NCI-H2081 (cell line): ENCODE measurements at regions not wholly inside any gene's neighbourhood (a gene's known extent, or its start where the extent isn't known, plus 50 kb on each side); places are given as distances from the start of the nearest gene placed in this dataset.

Source experiments
- DNase-seq, 2 experiments: peaks; one replicate each; lab custom pipeline; 2025; lab: John Stamatoyannopoulos, UW

DNA sequence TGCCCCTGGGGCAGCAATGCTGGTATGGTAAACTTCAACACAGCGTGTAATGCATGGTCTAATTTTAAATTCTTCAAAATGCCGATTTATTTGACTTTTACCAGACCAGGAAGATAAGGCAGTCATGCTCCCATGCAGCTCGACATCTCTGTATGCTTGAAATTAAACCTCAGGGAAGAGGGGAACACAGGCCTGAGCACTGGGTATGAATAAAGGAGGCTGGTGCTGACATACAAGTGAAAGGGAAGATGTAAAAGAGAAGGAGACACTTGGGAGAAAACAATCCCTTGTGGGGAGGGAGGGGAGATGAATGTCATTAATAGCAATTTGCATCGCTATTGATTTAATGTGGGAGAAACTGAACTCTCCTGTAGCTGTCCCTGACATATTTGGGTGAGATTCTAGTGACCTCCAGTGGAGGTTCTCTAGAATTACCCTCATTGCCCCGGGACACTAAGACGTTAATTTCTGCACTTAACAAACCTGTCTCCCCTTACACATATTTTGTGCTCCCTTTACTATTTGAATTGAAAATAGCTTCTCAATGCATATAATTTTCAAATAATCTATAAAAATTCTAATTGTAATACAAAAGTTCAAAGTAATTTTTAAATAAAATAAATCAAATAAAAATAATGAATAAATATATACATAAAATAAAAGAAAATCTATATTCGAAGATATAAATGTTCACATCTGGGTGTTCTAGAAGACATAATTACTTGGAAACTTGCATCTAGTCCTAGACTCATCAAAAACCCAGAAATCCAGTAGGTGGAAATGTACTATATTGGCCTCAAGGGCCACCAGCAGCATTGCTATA lies 283.1 kb downstream of the LMX1A start:
- peak; percentile 75 to 79 for DNase-seq

GRCh38 chr1:165070675-165071074 lies 285.8 kb downstream of the LMX1A start:
- DNase-seq: no peak

- DNase-seq: peak; percentile 38 to 77
Observed at GRCh38 chr1:165069829-165070228, 286.7 kb downstream of the LMX1A start.

GRCh38 chr1:165068741-165069140 lies 287.8 kb downstream of the LMX1A start:
- no peak for DNase-seq

GRCh38 chr1:165067829-165068228 lies 288.7 kb downstream of the LMX1A start:
- no peak for DNase-seq

DNA sequence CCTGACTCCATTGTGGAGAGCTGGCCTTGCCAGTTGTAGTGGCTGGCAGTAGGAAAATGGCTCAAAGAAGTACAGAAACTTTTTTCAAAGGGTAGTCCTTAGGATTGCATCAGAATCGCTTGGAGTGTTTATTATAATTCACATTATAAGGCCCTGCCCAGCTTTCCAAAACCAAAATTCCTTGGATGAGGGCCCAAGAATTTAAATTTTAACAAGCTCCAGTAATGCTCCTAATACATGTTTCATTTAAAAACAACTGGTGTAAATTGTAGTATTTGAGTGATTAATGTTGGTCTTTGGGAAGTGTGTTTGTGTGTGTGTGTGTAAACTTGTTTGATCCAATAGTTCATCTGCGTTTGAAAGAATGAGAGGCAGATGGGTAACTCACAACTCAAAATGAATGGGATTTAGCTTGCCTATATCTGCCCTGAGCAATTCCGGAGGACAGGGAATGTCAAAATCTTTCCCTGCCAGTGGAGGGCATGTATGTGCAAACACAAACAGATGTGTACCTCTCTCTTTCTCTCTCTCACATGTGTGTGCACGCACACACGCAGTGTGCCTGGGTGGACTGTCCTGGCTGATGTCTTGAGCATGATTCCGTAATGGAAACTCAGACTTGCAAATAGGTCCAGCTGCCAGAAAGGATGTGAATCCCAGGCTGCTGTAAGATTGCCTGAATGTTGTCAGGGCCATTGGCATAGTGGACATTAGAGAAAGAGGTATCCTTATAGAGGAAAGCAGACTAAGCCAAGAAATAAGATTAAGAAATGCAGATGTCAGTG lies 293.1 kb downstream of the LMX1A start:
- no peak for DNase-seq

- DNase-seq: no peak
Observed at GRCh38 chr1:165062346-165062745, 294.2 kb downstream of the LMX1A start.

- DNase-seq: no peak
Observed at GRCh38 chr1:165060285-165060793, 296.2 kb downstream of the LMX1A start.

DNA sequence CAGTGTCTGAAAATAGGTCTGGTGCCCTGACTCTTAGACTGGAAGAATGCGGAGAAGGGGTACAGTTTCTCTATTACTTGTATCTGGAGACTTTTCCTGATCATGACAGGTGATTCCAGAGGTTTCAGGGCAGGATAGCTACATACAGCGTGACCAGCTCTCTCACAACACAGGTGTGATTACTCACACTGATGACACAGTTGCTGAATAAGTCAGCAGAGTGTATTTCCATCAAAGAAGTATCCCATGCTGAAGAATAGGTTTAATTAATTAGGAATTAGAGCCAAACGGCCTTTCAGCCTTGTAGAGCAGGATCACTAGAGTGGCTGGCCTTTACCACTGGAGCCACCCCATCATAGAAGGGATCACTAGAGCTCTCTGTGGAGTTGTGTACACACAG lies 298.6 kb downstream of the LMX1A start:
- DNase-seq: no peak

DNA sequence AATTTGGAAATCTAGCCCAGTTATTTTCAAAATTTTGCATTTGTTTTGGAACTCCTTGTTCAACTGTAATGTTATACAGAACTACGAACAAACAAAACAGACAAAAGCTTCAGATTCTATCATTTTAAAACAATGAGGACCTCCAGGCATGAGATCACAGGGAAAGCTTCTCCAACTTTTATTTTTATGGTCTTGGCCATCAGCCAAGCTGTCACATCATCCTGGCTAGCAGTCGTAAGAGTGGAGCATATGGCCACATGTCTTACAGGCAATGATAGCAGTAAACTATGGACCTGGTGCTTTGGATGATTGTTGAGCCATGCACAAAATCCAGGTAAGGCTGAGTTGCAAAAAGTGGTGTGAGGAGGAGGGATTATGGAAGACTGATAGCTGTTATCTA lies 299.6 kb downstream of the LMX1A start:
- DNase-seq: no peak

GRCh38 chr1:165055581-165055980 lies 300.9 kb downstream of the LMX1A start:
- no peak for DNase-seq

DNA sequence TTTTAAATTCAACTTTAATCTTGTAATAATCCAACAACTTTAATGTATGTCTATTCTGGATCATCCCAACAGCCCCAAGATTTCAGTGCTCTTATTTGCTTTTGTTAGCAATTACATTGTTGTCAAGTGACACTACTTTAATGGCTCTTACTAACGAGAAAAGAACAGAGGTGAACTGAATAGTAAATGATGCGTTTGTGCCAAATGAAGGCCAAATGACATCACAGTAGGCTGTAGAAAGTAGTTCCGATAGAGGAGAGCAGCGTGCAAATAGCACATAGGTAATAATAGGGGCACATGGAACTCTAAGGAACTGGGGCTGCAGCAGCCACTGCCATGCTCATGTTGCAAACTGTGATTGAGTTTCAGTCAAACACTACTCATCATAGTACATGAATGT lies 301.9 kb downstream of the LMX1A start:
- DNase-seq: no peak

GRCh38 chr1:165053351-165053750 lies 303.2 kb downstream of the LMX1A start:
- no peak for DNase-seq

DNA sequence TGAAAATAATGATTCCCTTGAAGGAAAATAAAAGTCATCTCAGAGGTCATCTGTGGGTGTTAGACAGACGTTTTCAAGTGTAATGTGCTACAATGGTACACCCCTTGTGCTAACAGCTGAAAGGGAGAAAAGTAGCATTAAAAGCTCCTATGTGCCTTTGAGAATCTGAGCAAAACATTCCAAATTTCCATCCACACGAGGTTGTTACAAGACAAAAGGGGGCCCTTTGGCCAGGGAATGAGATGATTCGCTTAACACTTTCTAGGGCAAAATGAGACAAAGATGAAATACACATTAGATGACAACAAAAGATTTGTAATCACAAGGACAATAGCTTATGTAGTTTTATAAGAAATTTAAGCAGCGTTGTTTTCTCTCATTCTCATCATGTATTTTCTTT lies 303.6 kb downstream of the LMX1A start:
- no peak for DNase-seq

DNA sequence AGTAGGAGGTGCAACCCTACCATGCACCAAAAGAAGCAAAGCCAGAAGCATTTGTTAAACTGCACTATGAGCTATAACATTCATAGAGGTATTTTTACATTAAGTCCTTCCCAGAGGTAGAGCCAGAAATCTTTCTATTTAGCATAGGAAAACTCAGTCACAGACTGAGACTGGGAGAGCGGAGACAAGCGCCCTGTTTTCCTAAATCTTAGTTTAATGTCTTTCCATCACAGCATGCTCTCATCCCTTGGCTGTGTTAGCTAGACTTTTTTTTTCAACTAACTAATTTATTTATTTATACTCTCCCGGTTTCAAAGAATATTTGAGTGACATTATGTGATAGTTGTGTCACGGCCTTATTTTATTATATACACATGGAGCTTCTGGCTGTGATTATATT lies 304.1 kb downstream of the LMX1A start:
- no peak for DNase-seq

DNA sequence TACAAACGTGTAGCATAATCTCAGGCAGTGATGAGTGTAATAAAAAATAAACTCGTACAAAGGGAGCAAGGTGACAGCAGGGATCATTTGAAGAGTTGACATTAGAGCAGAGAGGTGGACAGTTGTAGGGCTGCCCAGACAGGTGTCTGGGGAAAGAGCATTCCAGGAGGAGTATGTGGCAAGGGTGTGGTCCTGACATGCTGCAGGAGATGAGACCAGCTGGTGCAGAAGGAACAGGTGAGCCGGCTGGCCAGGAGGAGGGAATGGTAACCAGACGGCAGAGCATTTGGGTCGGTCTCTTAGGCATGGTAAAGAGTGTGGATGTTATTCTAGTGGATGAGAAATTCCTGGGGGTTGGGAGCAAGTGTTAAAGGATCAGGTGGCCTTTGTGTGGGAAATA lies 306.3 kb downstream of the LMX1A start:
- DNase-seq: no peak

DNA sequence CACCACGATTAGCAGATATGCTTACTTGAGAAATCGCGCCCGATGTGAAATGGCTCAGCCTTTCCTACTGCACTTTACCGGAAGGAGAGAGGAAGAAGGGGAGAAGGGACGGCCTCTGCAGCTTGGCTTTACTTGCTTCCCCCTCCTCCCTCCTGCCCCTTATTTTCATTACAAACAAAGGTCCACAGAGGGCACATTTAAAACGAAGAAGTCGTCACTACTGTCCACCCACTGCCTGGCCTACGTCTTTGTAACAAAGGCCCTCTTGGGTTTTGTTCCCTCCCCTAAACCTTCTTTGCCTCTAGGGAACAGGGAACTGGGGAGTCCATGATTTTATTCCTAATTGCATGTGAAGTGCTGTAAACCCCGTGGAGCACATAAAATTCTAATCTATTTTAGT lies 308.5 kb downstream of the LMX1A start:
- DNase-seq: no peak

DNA sequence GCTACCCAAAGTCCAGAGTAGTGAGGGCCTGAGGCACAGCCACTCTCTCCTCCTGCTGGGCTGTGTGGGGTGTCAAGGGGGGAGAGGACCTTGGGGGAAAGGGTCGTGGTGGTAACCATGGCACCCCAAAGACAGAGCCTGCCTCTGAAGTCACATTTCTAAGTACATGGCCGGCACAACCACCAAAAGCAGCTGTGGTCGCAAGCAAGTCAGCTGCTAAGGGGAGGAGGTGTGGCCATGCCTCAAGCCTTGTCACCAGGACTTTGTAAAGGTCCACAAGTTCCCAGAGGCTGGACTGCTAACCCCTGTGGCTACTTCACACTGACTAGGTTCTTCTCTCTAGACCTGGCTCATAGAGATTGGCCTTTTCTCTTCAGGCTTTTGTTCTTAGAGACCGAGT lies 310.6 kb downstream of the LMX1A start:
- no peak for DNase-seq

DNA sequence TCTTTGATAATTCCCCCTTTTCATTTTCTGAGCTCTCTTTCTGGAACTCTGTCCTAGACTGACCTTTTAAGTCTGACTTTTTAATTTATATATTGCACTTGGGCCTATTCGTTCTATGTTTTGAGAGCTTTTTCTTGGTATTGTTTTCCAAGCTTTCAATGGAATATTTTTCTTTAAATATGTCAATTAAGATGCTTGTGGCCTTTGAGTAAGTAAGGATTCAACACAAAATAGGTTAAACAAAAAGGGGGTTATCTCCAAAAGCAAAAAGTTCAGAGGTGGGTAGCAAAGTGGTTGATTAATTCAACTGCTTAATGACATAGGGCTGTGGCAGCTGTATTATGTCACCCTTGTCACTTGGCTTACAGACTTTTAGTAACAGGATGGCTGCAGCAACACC lies 315.9 kb downstream of the LMX1A start:
- DNase-seq: no peak

GRCh38 chr1:165039996-165040395 lies 316.5 kb downstream of the LMX1A start:
- no peak for DNase-seq

DNA sequence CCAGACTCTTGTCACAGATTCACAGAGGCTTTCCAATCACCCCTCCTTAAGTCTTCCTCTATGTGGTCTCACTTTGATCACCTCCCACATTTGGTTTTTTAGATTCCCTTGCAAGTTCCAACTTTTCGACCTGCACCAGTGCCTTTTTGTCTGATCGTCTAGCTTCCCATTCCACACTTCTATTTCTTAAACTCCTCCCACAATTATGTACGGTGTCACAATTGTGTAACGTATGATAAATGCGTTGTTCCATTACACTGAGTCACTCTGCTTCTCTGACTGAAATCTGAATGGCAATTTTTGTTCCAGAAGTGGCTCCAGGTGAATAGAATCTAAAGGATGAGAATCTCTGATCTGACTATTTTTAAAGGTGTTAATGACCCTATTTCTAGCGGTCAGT lies 320.1 kb downstream of the LMX1A start:
- DNase-seq: no peak

GRCh38 chr1:165034136-165034809 lies 322.2 kb downstream of the LMX1A start:
- no peak for DNase-seq

DNA sequence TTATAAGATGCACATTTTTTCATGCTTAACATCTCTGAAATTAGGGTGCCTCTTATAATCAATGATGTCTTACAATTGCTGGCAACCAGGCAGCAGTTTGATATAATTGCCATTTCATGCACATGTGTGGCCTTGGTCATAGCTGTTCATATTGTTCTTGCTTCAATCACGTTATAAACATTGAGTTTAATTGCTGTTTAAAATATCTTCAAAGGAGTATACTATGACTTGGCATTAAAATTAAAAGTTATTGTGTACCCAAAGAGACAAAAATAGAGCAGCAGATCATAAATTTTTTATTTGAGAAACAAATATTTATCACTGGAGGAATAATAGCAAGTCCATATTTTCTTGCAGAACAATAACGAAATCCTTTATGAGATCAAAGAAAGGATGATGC lies 325.5 kb downstream of the LMX1A start:
- no peak for DNase-seq
